RPMI8226 (cell line): ENCODE measurements at regions not wholly inside any gene's neighbourhood (a gene's known extent, or its start where the extent isn't known, plus 50 kb on each side); places are given as distances from the start of the nearest gene placed in this dataset.
A peak's percentile ranks its signal among the peaks of the same experiment; 100 is the strongest.

ENCODE experiments used
- DNase-seq: peaks from one replicate; pipeline ENCODE4 v3.0.0-alpha.2; 2015

DNA sequence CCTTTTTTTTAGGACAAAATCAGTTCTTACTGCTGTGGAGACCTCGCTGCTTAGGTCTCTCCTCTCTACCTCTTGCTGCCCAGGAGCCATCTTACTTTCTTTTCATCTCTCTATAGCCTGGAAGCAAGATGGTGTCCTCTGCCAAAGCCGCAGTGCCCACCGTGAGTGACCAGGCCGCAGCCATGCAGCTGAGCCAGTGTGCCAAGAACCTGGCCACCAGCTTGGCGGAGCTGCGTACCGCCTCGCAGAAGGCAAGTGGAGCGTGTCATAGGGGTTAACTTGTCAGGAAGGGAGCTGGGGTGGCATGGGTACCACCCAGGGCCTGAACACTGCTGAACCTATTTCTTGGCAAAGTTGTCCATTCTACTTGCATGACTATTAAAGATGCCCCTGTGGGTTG, 320.3 kb upstream of the TPM1 start:
- DNase-seq = no peak

GRCh38 chr15:62726461-62726860, 316.1 kb upstream of the TPM1 start:
- no peak for DNase-seq

GRCh38 chr15:62727501-62727900, 315.0 kb upstream of the TPM1 start:
- no peak for DNase-seq

DNA sequence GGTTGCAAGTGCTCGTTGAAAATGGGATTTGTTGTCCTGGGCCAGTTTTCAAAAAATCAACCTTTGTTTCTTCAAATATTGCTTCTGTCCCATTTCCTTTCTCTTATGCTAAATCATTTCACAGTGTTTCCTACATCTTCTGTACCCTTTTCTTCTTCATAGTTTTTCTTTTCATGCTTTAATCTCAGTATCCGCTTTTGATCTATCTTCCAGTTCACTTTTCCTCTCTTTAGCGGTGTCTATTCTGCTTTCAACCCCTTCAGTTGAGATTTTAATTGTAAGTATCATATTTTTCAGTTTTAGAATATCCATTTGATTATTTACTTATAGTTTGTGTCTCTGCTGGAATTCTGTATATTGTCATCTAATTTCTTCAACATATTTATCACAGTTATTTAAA, 311.7 kb upstream of the TPM1 start:
- no peak for DNase-seq

- no peak for DNase-seq
Measured at GRCh38 chr15:62732078-62732477, 310.5 kb upstream of the TPM1 start.

DNA sequence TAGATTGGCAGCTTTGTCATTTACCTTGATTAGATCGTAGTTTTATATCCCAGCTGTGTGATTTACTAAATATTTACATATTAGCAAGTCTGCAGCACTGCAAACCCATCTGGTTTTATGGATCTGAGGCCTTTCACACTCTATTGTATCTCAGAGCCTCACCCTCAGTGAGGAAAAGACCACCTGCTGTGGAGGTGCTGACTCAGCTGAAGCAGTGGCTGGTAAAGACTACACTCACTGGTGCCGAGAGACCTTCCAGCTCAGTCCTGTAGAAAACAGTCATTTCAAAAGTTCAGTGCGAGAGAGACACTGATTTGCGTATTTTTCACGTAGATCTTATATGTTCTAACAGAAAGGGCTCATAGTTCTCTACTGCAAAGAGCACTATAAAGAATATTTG, 307.8 kb upstream of the TPM1 start:
- DNase-seq = no peak

- DNase-seq = no peak
Measured at GRCh38 chr15:62736756-62737155, 305.8 kb upstream of the TPM1 start.

- DNase-seq = no peak
Measured at GRCh38 chr15:62737551-62737950, 305.0 kb upstream of the TPM1 start.

- no peak for DNase-seq
Measured at GRCh38 chr15:62739082-62739481, 303.5 kb upstream of the TPM1 start.

GRCh38 chr15:62739507-62739906, 303.0 kb upstream of the TPM1 start:
- no peak for DNase-seq

DNA sequence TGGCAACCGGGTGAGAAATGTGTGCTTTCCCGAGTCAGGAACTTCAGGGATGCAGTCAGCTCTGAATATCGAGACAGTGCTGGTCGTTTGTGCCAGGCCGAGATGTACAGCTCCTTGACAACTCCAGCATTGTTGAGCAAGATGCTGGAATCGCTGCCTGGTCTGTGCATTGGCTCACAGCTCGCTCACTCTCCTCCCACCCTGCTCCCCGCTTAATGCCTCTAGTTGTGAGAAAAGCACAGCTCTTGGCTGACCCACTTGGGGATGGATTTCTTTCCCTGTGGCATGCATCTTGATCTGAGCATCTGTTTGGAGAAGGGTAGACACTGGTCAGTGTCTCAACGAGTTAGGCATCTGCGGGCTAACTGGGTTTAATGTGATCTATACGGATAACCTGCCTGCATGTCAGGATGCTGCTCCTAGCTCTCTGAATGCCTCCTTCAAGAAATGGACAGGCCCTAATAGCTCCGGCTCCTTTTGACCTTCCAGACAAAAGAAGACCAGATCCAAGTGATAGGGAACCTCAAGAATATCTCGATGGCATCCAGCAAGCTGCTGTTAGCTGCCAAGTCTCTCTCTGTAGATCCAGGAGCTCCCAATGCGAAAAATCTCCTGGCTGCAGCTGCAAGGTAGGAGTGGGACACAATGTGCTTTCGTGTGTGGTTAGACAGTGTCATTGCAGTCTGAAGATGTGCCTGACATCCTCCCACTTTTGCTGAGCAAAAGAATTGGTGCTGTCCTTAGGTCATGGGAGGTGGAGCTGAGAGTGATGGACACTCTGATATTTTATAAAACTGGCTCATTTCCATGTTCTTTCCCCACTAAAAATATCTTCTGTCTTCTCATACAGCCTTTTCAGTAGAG, 302.2 kb upstream of the TPM1 start:
- no peak for DNase-seq

DNA sequence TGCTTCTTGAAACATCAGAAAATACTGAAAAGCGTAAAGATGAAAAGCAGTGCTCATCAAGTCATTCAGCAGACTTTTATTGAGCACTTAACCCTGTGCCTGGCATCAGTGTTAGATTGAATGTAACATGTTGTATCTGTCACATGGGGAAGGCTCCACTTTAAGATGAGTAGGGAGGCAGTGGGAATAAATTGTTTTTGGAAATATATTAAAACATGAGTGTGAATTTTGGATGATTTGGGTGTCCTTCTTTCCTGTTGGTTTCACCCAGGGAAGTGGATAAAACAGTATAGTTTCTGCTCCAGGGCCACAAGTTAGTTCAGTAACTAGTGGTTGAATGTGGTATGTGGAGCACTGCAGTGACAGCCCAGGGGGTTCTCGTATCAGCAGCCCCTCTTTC, 301.4 kb upstream of the TPM1 start:
- DNase-seq = no peak

DNA sequence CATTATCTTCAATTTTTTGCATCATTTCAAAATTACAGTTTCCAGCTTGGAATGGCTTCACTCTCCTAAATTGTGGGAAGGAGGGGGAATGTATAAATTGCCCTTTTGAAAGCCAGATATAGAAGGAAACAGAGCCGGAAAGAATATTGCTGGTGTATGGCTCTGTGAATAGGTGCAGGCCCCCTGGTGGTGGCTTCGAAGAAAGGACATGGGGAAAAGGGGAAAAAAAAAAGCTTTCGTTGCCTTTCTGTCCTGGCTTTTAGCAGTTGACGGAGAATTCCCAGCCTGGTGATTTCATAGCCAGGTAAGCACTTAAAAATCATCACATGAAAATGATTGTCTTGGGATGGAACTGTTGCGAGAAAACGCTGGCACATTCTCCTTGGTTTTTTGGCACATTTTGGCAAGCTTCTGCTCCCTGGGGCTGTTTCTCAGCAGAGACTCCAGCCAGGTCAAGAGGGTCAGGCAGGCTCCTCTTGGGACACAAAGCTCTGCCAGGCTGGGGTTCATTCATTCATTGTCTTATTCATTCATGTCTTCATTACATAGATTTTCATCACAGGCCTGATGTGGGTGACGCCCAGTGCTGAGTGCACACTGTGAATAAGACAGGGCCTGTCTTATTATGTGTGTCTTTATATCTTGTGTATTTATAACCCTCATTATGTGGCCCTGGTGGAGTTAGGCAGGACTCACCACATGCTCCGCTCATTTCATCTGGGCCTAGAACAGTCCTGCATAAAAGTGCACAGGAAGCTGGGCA, 300.0 kb upstream of the TPM1 start:
- DNase-seq = peak; percentile 74

- DNase-seq = no peak
Measured at GRCh38 chr15:62745621-62746225, 296.8 kb upstream of the TPM1 start.

DNA sequence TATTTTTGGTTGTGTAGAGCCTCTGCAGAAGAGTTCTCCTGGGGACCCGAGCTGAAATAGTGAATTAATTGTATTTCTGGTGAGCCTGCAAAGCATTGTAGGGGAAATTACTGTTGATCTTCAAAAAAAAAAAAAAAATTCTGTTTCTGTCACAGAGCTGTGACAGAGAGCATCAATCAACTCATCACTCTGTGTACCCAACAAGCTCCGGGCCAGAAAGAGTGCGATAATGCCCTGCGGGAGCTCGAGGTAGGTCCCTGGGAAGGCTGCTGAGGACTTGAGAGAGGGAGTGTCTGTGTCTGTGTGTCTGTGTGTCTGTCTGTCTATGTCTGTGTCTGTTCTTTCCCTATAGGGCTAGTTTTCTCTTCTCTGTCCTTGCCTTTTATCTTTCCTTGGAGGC, 294.4 kb upstream of the TPM1 start:
- no peak for DNase-seq

DNA sequence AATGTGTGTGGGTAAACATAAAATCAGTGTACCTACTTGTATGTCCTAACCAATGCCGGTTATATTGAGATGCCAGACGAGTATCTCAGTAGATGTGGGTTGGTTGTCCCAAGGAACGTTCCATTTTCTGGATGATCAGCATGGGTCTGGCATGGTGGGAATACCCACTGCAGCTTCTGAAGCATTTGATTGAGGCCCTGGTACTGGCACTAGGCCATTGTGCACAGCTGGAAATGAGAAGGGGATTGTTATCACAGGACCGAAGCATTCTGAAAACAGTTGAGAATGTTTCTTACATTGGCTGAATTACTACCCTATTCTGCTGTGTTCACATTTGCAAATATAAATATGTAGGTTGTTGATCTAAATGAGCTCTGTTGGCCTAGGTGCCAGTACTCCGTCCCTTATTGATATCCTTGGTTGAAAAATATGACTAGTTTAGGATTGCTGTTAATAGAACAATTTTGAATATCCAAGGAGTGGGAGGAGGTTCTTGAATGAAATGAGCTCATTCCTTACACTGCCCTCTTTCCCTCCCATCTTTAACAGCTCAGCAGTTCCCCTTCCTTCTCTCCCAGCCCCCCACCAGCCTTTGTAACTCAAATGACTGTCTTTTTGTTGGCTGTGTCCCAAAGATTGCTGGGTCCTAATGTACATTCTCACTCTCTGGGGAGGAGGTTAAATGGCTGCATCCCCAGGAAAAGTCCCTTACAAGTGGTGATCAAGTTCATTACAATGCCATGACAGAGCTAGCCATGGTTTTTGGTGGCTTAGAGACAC, 293.3 kb upstream of the TPM1 start:
- DNase-seq = no peak

DNA sequence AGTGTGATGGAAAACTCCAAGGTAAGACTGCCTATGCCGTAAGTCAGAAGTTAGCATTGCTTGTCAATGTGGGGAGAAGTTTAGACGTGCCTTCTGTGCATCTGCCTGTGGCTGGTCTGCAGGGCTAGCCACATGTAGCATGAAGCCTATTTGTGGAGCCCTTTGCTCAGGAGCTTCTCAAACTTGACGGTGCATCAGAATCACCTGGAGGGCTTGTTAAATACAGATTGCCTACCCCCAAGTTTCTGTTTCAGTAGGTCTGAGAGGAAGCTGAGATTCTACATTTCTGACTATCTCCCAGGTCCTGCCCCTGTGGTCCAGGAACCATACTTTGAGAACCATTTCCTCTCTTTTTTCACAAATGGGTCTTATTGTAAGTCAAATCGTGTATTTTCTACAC, 292.1 kb upstream of the TPM1 start:
- DNase-seq = no peak

GRCh38 chr15:62752657-62753517, 289.7 kb upstream of the TPM1 start:
- DNase-seq = no peak

DNA sequence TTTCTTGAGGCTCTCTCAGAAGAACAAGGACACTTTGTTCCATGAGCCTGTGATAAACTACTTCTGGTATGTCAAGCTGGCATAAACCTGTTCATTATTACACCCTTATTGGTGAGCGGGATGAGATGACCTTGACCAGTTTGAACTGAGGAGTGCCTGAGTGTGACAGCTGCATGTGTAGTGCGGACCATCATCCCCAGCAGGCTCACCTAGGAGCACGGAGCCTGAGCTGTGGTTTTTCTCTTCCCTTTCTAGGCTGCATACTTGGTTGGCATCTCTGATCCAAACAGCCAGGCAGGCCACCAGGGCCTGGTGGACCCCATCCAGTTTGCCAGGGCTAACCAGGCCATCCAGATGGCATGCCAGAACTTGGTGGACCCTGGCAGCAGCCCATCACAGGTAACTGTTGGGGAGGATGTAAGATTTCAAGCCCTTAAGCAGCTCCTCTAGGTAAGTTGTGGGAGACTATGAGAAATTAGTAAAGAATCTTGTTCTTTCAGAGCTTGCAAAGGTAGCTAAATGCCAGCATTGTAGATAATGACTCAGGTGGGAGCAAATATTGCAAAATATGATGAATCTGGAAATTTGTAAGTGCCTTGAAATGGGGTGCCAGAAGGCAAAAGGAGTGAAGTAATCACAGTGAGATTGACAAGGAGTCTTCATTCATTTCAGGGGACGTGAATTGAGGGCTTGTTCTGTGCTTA, 288.9 kb upstream of the TPM1 start:
- DNase-seq = no peak

- no peak for DNase-seq
Measured at GRCh38 chr15:62756326-62756994, 286.1 kb upstream of the TPM1 start.

- DNase-seq = no peak
Measured at GRCh38 chr15:62756995-62757360, 285.6 kb upstream of the TPM1 start.
